H1 (cell line): ENCODE measurements at regions not wholly inside any gene's neighbourhood (a gene's known extent, or its start where the extent isn't known, plus 50 kb on each side); places are given as distances from the start of the nearest gene placed in this dataset.

ENCODE experiments used
- CHD2 ChIP-seq: IDR thresholded peaks from 2 replicates; pipeline ENCODE4 v1.6.1; 2012; ENCODE audit warnings: low read length, improper control_type of control experiment
- CTCF ChIP-seq, 3 experiments: IDR thresholded peaks; 1 replicate in 2 of 3; 2 replicates in 1 of 3; pipeline versions ENCODE4 v1.5.1 to v1.6.1; 2011; ENCODE audit warnings: low read length in 3 of 3, mild to moderate bottlenecking in 3 of 3, inconsistent platforms in 2 of 3, low read depth in 1 of 3, moderate library complexity in 1 of 3; ENCODE audit not compliant: insufficient read depth in 1 of 3; ENCODE audit errors: control extremely low read depth in 1 of 3
- EP300 ChIP-seq, 2 experiments: IDR thresholded peaks; 1 replicate in 1 of 2; 2 replicates in 1 of 2; pipeline ENCODE4 v1.6.1; 2011 to 2012; ENCODE audit warnings: low read depth in 2 of 2, low read length in 2 of 2, mild to moderate bottlenecking in 2 of 2, borderline replicate concordance in 1 of 2, inconsistent platforms in 1 of 2, moderate library complexity in 1 of 2
- EZH2 ChIP-seq: fragments of 200-600 bp; sonication (generic); IDR thresholded peaks from 2 replicates; pipeline ENCODE4 v1.7.1; 2012; ENCODE audit warnings: low read depth, mild to moderate bottlenecking, moderate library complexity, low read length, inconsistent platforms; ENCODE audit not compliant: severe bottlenecking
- NANOG ChIP-seq: IDR thresholded peaks from 2 replicates; pipeline ENCODE4 v1.6.1; 2011; ENCODE audit warnings: low read length, low read depth, mild to moderate bottlenecking, inconsistent platforms; ENCODE audit not compliant: insufficient read depth, poor library complexity, severe bottlenecking
- POLR2A ChIP-seq, 2 experiments: IDR thresholded peaks; 1 replicate in 1 of 2; 2 replicates in 1 of 2; pipeline ENCODE4 v1.6.1; 2011; ENCODE audit warnings: low read depth in 2 of 2, low read length in 2 of 2, mild to moderate bottlenecking in 2 of 2; ENCODE audit errors: control extremely low read depth in 1 of 2
- TAF1 ChIP-seq: IDR thresholded peaks from 2 replicates; pipeline ENCODE4 v1.6.1; 2011; ENCODE audit warnings: mild to moderate bottlenecking, low read depth, low read length
- YY1 ChIP-seq: IDR thresholded peaks from 2 replicates; pipeline ENCODE4 v1.6.1; 2011; ENCODE audit warnings: low read depth, mild to moderate bottlenecking, low read length

GRCh38 chr19:23056516-23056915, 53.5 kb upstream of the ZNF728 start:
- TF ChIP-seq YY1 (no peak), CTCF (IDR thresholded peaks at IDR 0.05; ENCODE audit: control extremely low read depth in 1 of 3, insufficient read depth in 1 of 3, low read depth in 1 of 3, low read length in 3 of 3) (no peak), NANOG (no peak), EZH2 (no peak), CHD2 (no peak), POLR2A (IDR thresholded peaks at IDR 0.05; ENCODE audit: control extremely low read depth in 1 of 2, low read depth in 2 of 2, low read length in 2 of 2) (no peak), TAF1 (no peak), EP300 (IDR thresholded peaks at IDR 0.05; ENCODE audit: borderline replicate concordance in 1 of 2, low read depth in 2 of 2, low read length in 2 of 2) (no peak)
